HG02870 (cell line): ENCODE measurements at regions not wholly inside any gene's neighbourhood (a gene's known extent, or its start where the extent isn't known, plus 50 kb on each side); places are given as distances from the start of the nearest gene placed in this dataset.
"Not testable (repeated sequence)": the region's sequence is repeated elsewhere in the genome, so short reads cannot be mapped to it uniquely, and the experiment has no call there.

Experiments used
- ATAC-seq: cut with Tn5 transposase; IDR thresholded peaks from one replicate; pipeline ENCODE4 v1.9.1; 2021; ENCODE audit warnings: mild to moderate bottlenecking, moderate library complexity; ENCODE audit not compliant: unreplicated experiment

DNA sequence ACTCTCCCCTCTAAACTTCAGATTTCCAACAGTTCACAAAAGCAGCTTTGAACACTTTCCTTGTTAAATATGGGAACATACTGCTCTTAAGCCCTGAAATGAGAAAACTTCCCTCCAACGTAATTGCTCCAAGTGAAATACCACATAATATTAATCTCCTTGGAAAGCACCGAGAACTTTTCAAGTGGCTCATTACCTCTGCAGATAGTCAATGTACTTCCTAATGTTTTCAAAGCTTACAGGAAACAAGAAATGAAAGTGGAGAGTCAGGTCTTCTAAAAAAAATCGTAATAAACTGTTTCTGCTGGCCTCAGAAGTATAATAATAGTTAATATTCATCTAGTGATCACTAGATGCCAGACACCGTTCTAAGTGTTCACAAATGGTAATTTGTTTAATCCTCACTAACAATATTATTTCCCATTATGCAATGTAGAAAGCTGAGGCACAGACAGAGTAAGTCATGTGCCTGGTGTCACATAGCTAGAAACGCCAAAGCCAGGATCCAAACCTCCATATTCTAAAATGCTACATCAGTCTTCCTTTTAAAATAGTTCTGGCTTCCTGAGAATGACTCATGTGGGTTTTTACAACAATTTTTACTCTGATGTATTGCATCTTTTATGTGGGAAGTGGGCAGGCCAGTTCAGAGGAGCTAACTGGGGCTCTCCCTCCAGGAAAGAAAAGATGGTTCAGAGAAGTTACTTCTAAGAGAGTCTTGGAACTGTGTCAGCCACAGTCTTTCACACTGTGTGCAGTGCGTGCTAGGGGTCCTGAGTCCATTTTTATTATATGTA is 177.2 kb downstream of the PLPPR4 start:
- ATAC-seq, result no peak

- ATAC-seq, result not testable (repeated sequence)
Measured at GRCh38 chr1:99444211-99444927, 180.1 kb downstream of the PLPPR4 start.

DNA sequence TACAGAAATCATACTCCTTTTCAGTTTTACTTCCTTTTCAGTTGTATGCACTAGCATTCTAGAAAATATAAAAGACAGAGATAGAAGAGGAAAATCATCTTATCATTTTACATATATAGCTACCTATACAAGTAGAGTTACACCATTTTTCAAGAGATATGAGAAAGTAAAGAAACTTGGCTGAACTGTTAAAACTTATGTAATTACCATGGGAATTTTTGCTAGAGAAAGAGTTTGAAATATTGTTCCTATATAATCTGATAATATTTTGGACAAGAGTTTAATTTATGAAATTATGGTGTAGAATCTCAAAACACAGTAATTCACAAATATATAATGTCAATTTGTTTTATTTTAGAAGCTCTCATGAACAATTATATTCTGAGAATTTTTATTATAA is 180.8 kb downstream of the PLPPR4 start:
- no peak for ATAC-seq

DNA sequence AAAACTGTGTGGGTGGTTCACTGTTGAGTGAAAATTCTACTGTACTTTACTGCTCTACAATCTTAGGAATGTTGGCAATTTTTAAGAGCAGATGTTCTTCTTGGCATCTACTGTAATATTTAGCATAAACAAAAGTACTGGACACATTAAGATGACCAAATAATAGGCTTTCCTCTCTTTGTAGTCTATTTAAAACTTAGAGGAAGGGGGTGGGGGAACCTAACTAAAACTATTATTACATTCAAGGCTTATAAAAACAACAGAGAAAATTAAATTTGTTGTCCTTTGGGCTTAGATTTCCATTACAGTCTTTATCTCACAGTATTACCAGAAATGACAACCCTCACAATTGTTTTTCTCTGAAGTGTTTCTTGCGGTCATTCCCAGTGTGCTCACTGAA is 181.2 kb downstream of the PLPPR4 start:
- ATAC-seq, result no peak

DNA sequence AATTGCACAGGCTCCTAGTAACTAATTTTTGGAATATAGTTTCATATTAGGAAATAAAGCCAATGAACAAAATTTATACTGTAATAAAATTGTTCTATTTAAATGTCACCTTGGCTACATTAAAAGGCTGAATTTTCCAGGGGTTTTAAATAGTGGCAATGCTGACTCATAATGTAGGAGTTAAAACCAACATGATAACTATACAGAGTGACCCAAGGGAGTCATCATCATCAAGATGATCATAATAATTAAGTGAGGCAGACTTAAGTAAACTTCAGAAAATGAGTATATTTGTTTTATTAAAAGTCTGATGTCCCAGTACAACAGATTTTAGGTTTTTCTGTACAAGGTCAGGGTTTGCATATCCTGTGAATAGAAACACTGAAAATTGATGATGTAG is 183.4 kb downstream of the PLPPR4 start:
- ATAC-seq, result no peak

DNA sequence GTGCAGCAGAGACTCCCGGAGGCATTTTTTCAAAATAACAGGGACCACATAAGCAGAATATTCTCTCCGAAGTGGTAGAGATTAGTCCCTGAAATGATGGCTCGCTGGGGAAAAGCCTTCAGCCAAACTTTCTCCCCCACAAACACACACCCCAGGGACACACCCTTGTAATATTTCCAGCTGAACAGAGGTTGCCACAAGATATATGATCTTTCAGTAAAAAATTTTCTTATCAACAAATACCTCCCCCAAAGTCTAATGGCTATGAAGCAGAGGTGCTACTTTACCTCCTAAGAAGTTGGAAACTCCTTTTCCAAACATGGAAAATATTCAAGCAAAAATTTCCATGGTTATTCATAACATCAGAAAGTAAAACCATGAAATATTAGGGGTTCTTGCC is 190.2 kb upstream of the PALMD start:
- no peak for ATAC-seq

DNA sequence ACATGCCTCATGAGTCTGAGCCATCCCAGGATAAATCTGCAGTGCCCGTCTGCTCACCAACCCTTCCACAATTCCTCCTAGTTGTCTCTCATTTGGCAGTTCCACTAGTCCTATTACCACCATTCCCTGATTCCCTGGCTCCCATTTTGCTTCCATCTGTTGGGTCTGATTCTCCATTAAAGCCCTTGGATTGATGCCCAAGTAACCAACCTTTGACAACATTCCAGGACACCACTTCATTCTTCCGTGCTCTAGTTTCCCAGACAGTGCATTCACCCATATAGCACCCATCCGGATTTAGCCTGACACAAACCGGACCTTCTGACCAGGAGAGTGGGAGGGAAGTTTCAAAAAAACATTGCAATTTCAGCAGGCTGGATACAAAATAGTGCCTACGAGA is 189.4 kb upstream of the PALMD start:
- ATAC-seq, result no peak

- no peak for ATAC-seq
Measured at GRCh38 chr1:99457381-99458165, 188.3 kb upstream of the PALMD start.

- no peak for ATAC-seq
Measured at GRCh38 chr1:99461499-99461898, 184.4 kb upstream of the PALMD start.

DNA sequence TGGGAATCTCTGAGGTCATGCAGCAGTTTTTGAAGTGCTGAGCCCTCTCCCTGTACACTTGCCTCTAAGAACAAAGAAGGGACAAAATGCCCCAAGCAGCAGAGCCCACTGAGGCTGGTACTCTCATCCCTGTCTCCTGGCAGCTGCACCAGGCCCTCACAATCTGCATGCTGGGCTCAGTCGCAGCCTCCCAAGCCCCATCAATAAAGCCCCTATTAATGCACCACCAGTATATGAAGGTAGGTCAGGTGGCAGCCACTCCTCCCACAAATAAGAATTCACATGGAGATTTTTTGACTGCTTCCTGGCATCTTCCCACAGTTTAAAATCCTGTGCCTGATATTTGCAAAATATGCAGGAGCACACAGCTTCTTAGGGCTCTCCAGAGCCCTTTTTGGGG is 181.2 kb upstream of the PALMD start:
- ATAC-seq, result no peak

GRCh38 chr1:99465176-99465900 is 180.6 kb upstream of the PALMD start:
- ATAC-seq, result no peak

DNA sequence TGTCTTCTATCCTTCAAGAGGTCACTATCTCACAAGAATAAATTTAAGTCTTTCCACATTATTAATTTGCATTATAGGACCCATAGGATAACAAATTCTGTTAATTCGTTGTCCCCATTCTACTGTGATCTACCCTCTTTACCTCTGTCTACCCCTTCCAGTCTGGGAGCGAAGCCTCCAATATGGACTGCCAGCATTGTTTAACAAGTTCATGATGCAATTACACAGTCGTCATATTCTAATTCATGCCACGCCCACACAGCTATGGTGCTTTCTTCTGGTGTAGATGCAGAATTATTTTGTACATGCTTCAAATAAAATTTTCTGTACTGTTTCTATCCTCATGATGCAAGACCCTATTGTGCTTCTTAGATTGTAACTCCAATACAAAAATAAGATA is 178.3 kb upstream of the PALMD start:
- ATAC-seq, result no peak

DNA sequence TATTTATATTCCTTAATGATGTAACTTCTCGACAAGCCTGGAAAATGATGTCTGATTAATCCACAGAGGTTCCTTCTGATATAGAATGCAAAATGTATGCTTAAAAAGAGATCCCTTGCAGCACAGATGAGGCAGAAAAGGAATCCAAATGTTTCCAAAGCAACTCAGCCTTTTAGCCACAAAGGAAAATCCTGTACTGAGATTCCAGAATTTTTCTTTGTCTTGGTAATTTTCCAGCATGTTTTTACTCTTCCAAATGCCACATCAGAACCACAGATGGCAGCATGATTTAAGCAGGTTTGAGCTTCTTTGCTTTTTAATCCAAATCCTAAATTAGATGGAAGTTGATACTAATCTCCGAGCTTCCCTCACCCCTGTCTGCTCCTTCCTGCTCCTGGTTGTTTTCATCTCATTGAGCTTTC is 176.4 kb upstream of the PALMD start:
- no peak for ATAC-seq

- no peak for ATAC-seq
Measured at GRCh38 chr1:99472893-99473292, 173.0 kb upstream of the PALMD start.

DNA sequence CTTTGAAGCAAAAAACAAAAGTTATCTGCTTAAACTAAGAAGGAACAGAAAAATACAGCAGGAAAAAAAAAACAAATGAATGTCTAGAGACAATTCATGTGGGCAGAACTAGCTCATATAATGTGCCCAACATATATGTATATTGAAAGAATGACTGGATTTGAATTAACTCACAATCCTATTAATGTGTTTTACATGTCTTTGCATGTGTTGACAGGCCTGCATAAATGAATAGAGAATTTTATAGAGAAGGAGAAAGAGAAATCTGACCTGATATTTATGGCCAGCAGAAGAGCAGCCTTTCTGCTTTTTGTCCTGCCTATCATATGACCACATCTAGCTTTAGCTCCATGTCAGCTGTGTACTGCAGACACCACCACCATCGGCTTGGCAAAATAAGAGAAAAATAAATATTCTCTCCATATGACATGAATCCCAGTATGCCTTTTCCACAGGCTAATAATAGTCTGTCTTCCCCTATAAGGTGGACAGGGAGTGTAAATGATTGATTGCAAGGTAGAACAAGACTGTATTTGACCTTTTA is 171.5 kb upstream of the PALMD start:
- no peak for ATAC-seq

GRCh38 chr1:99476058-99476457 is 169.9 kb upstream of the PALMD start:
- ATAC-seq, result no peak

DNA sequence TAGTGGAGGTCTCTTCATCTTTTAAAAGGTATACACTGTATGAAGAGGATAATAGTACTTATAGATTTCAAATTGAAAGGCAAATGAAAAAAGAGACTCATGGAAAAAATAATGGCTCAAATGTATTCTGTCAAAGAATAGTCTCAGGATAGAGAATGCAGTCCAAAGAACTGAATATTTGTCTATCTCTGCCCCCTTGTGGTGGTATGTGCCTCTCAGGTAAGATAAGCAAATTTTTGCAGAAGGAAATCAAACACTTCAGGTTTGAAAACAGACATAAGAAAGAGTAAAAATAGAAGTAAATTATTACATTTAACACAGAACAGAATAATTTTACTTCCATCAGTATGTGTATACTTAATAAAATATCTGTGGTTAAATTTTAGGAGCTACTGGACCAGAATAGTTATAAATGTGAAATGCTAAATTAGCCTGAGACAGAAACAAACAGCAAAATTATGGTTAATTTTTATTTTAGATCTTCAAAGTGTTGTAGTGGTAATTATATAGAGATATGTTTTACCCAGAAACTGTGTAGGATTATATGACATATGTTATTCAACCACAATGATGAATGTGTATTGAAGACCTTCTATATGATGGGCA is 164.4 kb upstream of the PALMD start:
- no peak for ATAC-seq

DNA sequence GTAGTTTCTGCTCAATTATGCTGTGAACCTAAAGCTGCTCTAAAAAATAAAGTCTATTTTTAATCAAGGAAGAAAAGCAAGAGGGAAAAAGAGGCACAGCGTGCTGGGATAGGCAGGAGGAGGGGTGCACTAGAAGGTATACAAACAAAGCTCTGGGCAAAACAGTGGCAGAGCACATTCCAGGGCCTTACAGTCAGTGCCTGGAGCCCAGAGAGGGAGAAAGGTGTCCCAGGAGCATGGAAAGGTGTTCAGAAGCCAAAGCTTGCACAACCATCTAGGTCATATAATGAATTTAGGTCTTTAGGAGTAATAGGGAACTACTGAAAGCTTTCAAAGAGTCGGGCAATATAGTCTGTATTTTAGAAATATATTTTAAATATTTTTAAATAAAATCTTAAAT is 163.6 kb upstream of the PALMD start:
- ATAC-seq, result no peak

- no peak for ATAC-seq
Measured at GRCh38 chr1:99482750-99483149, 163.2 kb upstream of the PALMD start.

DNA sequence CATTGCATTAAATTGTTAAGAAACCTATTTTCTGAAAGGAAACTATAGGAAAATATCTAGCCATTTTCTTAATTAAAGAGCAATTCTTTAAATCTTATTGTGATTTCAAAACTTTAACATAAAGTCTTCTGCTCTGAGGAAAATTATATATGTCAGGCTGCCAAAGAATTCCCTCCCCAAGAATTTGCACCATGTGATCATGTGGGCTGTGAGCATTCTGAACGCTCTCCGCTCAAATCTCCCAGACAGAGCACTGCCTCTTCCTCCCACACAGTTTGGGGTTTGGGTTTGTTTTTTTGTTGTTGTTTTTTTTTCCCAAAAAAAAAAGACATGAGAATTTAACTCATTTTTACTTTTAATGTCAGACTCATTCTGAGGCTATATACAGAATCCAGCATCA is 155.9 kb upstream of the PALMD start:
- ATAC-seq, result no peak
